GM18858 (cell line): ENCODE measurements at regions not wholly inside any gene's neighbourhood (a gene's known extent, or its start where the extent isn't known, plus 50 kb on each side); places are given as distances from the start of the nearest gene placed in this dataset.
"Not testable (repeated sequence)": the region's sequence is repeated elsewhere in the genome, so short reads cannot be mapped to it uniquely, and the experiment has no call there.

Experiments used
- ATAC-seq: cut with Tn5 transposase; IDR thresholded peaks from one replicate; pipeline ENCODE4 v1.9.1; 2021; ENCODE audit not compliant: unreplicated experiment

- ATAC-seq = not testable (repeated sequence)
Measured at GRCh38 chr5:50588471-50588870, 78.0 kb upstream of the PARP8 start.

- not testable (repeated sequence) for ATAC-seq
Measured at GRCh38 chr5:50590444-50591189, 75.8 kb upstream of the PARP8 start.

- ATAC-seq = not testable (repeated sequence)
Measured at GRCh38 chr5:50591338-50591737, 75.1 kb upstream of the PARP8 start.

- no peak for ATAC-seq
Measured at GRCh38 chr5:50593681-50594080, 72.8 kb upstream of the PARP8 start.

- no peak for ATAC-seq
Measured at GRCh38 chr5:50595199-50595598, 71.2 kb upstream of the PARP8 start.

GRCh38 chr5:50601576-50601975 is 64.9 kb upstream of the PARP8 start:
- ATAC-seq = not testable (repeated sequence)

GRCh38 chr5:50606179-50606578 is 60.3 kb upstream of the PARP8 start:
- no peak for ATAC-seq

GRCh38 chr5:50607456-50607855 is 59.0 kb upstream of the PARP8 start:
- not testable (repeated sequence) for ATAC-seq

GRCh38 chr5:50607953-50608705 is 58.3 kb upstream of the PARP8 start:
- ATAC-seq = not testable (repeated sequence)

- ATAC-seq = not testable (repeated sequence)
Measured at GRCh38 chr5:50613057-50613456, 53.4 kb upstream of the PARP8 start.
